ENCODE measurements at regions not wholly inside any gene's neighbourhood (a gene's known extent, or its start where the extent isn't known, plus 50 kb on each side); places are given as distances from the start of the nearest gene placed in this dataset.

GRCh38 chr1:87733386-87733785 is 404.7 kb downstream of the LMO4 start:
- CTCF ChIA-PET, result no interaction called here
- RAD21 ChIA-PET (ENCODE audit: unreplicated experiment), result no interaction called here
- SMC1A ChIA-PET (ENCODE audit: uncharacterized antibody, unreplicated experiment), result no interaction called here
- Histone ChIP-seq H3K4me1 (ENCODE audit: control insufficient read depth, insufficient read depth, low read length) (no peaks in the 10 kb centered on the region), H2AFZ (ENCODE audit: control insufficient read depth, low read depth, low read length) (no peak overlapping the region), H3K4me3 (no peak overlapping the region), H3K27me3 (replicated peaks in 1 of 2; ENCODE audit: control insufficient read depth in 2 of 2, insufficient read depth in 2 of 2, low read length in 1 of 2) (no peaks in the 10 kb centered on the region; a peak in 1 of 4 replicates), H3K4me2 (ENCODE audit: control insufficient read depth, insufficient read depth) (no peak overlapping the region), H3K9ac (ENCODE audit: control insufficient read depth, insufficient read depth, low read length) (no peak overlapping the region), H3K36me3 (ENCODE audit: control insufficient read depth in 2 of 2, insufficient read depth in 2 of 2, low read length in 1 of 2) (no peaks in the 10 kb centered on the region), H4K20me1 (ENCODE audit: control insufficient read depth, insufficient read depth) (no peaks in the 10 kb centered on the region), H3K27ac (ENCODE audit: control insufficient read depth, insufficient read depth) (no peak overlapping the region), H3K79me2 (ENCODE audit: control insufficient read depth, insufficient read depth, low read length) (no peaks in the 10 kb centered on the region), H3K9me3 (replicated peaks; ENCODE audit: control insufficient read depth, insufficient read depth, low read length) (no peaks in the 10 kb centered on the region)
- ATAC-seq (no peak), FAIRE-seq (no peak), DNase-seq (ENCODE audit: low read depth, low spot score) (no peak)
- BruUV-seq (replicated peaks), result no TSS peak
- TF ChIP-seq EGR1 (IDR thresholded peaks at IDR 0.05; ENCODE audit: borderline replicate concordance in 1 of 2, low read depth in 2 of 2, low read length in 2 of 2) (no peak), BCL3 (IDR thresholded peaks at IDR 0.05; ENCODE audit: borderline replicate concordance, insufficient read depth, low read depth, low read length, poor library complexity, severe bottlenecking) (no peak), NR2C1 (IDR thresholded peaks at IDR 0.05) (no peak), EP300 (IDR thresholded peaks at IDR 0.05; ENCODE audit: borderline replicate concordance in 1 of 2, control insufficient read depth in 1 of 2, low read depth in 2 of 2, low read length in 2 of 2) (no peak), HDAC2 (IDR thresholded peaks at IDR 0.05) (no peak), FOXK2 (IDR thresholded peaks at IDR 0.05) (no peak), TBL1XR1 (IDR thresholded peaks at IDR 0.05; ENCODE audit: low read depth, low read length) (no peak), TCF3 (IDR thresholded peaks at IDR 0.05; ENCODE audit: borderline replicate concordance, insufficient read depth, low read depth, low read length) (no peak), SMAD5 (IDR thresholded peaks at IDR 0.05; ENCODE audit: low read depth) (no peak), CHD1 (IDR thresholded peaks at IDR 0.05; ENCODE audit: low read depth, low read length) (no peak), NR2C2 (IDR thresholded peaks at IDR 0.05; ENCODE audit: borderline replicate concordance, control insufficient read depth, insufficient read length, low read depth) (no peak), ZNF592 (IDR thresholded peaks at IDR 0.05) (no peak)
- POLR2A ChIA-PET, result no interaction called here
- intact Hi-C loops (cut with micrococcal nuclease; ENCODE audit: unreplicated experiment), result no loop called here
- in situ Hi-C loops (cut with MboI), result no loop called here

Measured in GM12878 (cell line).